SH-SY5Y (cell line): ENCODE measurements at regions not wholly inside any gene's neighbourhood (a gene's known extent, or its start where the extent isn't known, plus 50 kb on each side); places are given as distances from the start of the nearest gene placed in this dataset.

Experiments
- GATA2 ChIP-seq: IDR thresholded peaks from 2 replicates; pipeline ENCODE4 v1.6.1; 2011; ENCODE audit warnings: mild to moderate bottlenecking, low read depth, low read length
- GATA3 ChIP-seq: IDR thresholded peaks from 2 replicates; pipeline ENCODE4 v1.6.1; 2011; ENCODE audit warnings: low read depth, mild to moderate bottlenecking, low read length, moderate library complexity

DNA sequence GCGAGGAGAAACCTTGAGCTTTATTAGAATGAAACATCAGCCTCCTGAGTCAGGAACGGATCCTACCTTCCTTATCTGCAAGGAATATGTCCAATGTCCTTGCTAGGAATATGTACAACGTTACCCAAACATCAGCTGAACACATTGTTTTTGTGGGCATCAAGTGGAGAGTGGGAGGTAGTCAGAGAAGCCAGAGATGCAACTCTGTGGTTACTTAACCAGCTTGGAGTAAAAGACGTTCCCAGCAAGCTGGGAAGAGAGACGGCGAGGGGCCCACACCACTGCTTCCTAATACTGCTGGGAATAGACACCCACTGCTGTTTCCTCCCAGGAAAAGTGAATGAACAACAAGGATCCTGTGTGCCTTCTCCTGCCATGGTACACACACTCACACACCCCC is 64.3 kb downstream of the PABIR2 start:
- TF ChIP-seq GATA2 (no peak), GATA3 (no peak)

DNA sequence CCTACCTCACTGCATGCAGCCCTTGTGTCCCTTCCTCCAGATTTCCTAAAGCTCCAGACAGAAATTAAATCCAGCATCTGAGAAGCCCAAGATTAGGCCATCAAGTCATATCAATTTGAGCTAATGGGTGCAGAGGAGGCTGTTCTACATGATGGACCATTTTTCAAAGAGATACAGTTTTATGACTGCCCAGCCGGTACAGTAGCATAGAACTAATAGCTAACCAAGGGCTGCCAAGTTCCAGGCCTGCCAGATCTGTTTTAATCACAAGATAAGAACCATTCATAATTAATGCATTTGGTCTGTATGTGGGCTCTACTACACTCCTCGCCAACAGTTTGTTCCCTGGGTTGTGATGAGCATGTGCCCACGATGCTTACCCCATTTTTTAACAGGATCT is 64.9 kb downstream of the PABIR2 start:
- TF ChIP-seq GATA3 (peak; percentile 73), GATA2 (peak; percentile 83)

DNA sequence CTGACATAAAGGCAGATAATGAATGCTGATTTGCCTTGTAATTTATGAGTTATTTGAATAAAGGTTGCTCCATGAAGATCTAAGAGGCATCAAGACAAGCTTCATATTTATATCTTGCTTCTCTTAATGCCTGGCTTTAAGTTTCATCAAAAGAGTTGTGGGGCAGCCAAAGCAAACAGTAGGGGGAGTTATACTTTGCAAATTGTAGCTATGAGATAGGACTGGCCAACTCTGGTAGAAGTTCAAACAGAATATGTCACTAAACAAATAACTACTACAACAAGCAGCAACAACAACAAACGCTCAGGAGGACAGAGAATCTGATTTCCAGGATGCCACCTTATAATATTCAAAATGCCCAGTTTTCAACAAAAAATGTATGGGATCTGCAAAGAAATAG is 69.1 kb upstream of the PLAC1 start:
- TF ChIP-seq GATA3 (no peak), GATA2 (no peak)

DNA sequence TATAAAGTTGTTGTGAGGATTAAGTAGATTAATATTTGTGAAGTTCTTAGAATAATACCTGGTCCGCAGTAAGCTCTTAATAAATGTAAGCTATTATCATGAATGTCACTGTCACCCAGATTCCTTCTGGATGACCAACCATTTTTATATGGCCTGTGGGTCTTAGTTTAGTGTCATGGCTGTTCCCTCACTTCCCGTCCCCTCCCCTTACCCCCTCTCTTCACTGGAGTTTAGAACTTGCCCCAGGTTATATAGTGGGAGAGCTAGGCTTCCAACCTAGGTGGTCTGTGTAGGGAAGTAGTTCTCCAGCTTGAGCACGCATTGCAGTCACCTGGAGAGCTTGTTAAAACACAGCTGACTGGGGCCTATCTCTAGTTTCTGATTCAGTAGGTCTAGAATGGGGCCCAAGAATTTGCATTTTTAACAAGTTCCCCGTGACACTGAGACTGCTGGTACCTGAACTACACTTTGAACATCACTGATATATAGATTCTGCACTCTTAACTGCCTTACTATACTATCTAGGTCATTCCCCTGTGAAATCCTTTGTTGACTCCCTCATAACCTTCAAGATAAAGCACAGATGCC is 66.9 kb upstream of the PLAC1 start:
- TF ChIP-seq GATA3 (no peak), GATA2 (no peak)

DNA sequence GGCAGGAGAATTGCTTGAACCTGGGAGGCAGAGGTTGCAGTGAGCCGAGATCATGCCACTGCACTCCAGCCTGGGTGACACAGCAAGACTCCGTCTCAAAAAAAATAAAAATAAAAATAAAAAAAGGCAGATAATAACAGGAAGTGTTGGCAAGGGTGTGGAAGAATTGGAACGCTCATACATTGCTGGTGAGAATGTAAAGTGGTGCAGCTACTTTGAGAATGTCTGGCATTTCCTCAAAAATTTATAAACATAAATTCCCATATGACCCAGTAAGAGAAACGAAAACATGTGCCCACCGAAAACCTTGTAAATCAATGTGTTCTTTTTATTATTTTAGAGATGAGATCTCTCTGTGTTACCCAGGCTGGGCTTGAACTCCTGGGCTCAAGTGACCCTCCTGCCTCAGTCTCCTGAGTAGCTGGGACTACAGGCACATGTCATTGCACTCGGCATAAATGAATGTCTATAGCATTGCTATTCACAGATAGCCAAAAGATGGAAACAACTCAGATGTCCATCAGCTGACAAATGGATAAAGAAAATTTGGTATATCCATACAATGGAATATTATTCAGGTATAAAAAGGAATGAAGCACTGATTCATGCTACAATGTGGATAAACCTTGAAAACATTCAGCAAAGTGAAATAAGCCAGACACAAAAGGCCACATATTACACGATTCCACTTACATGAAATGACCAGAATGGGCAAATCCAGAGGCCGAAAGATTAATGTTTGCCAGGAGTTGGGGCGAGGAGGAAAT is 63.7 kb upstream of the PLAC1 start:
- TF ChIP-seq GATA2 (no peak), GATA3 (no peak)

- no peak for TF ChIP-seq GATA3
- TF ChIP-seq GATA2, result no peak
Measured at GRCh38 chrX:134718966-134719317, 60.7 kb upstream of the PLAC1 start.

DNA sequence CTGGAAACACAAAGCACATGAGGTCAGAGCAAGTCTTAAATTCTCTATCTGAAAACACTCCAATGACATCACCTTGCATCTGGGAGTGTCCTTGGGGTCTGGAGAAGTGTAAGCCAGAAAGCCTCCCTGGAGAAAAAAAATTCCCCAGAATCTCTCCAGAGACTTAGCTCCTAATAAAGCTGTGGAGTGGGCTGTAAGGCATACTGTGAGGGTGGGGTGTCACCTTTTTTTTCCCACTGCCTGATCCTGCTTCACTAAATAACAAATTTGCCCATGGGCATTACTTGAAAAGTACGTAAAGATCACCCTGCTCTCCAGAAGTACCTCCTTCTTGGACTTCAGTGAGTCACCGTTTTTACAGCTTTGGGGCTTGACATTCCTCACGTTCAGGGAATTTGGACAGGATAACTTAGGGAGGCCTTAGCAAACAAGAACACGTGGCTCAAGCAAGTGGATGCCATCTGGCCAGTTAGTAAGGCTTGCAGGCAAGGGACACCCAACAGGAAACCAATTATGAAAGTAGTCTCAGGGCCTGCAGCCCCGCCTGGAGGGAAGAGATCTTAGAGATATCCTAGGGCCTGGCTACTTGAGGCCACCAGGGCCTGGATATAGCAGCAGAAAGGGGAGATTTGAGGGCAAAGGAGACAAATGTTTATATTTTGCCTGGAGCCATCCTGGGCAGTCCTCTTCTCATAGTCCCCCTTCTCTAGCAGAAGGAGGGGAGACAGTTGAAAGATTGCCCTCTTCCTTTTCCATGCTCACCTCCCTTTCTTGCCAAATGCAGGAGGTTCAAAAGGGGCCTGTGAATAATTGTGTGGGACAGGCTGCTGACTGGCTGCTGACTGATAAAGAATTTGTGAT is 60.1 kb upstream of the PLAC1 start:
- TF ChIP-seq GATA3, result no peak
- TF ChIP-seq GATA2, result 0 out of 2 replicates have a peak, but pooled peaks have one; percentile 13

DNA sequence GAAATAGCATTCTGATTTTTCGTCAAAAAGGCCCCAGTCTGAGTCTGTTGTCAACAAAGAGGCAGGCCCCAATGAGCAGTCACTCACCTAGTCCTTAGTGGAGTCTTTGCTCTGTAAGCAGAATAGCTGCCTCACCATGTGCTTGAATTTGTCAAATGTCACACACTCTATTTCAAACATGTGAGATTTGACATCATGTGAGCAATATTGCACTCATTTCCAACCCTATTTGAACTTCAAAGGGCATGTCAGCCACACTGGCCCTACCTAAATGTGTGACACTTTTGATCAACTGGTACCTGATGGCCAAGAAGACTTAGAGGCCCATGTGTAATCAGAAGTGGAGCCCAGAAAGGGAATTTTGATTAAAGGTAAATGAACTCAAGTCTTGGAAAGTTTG is 59.4 kb upstream of the PLAC1 start:
- no peak for TF ChIP-seq GATA2
- no peak for TF ChIP-seq GATA3

DNA sequence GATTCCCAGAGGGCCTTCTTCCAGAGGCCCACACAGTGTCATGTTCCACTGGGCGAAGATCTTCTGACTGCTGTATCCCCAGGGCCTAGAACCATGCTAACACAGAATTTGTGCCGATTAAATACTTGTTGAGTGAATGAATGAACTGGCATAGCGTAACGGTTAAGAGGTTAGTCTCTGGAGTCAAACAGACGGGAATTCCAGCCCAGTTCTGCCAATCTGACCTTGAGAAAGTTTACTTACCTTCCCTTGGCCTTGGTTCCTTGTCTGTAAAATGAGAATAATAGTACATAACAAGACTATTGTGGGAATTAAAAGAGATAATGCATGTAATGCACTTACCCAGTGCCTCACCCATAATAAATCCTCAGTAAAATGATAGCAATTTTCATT is 58.3 kb upstream of the PLAC1 start:
- TF ChIP-seq GATA2 (no peak), GATA3 (no peak)

DNA sequence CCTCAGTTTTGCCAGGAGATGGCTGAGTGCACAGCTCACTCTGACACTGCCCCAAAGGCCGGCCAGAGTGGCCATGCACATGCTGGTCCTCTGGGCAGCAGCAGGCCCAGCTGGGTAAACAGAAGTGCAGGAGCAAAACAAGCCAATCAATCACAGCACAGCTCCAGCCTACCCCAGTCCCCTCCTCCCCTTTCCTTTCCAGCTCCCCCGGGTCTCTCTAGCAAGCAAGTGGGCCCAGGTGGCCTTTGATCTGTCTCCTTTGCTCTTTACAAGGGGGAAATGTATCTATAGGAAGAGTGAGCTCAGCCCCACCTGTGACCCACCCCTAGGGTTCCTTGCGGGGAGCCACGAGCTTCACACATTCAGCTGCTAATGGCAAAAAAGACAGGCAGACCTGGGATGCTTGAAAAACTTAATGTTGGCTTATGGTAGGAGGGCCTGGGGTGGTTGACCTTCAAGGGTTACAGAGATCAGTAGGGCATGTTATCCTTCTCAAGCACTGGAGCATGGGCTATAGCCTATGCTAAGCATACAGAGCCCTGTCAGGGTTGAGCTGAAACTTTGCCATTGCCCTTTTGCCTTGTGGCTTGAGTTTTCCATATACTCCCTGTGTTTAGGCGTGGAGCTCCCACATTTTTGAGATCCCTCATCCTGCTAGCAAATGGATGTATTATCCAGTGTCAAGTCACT is 57.8 kb upstream of the PLAC1 start:
- no peak for TF ChIP-seq GATA3
- no peak for TF ChIP-seq GATA2

DNA sequence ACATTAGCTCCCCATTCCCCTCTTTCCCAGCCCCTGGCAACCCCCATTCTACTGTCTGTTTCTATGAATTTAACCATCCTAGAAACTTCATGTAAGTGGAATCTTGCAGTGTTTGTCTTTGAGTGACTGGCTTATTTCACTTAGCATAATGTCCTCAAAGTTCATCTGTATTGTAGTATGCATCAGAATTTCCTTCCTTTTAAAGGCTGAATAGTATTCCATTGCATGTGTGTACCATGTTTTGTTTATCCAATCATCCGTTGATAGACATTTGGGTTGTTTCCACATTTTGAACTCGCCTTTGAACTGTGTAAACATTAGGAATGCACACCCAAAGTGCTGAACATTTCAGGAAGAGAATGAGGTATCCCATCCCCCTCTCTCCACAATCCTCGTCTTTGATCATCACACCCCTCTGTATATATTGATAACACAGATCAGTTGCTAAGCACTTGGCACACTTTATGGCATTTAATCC is 56.4 kb upstream of the PLAC1 start:
- TF ChIP-seq GATA2, result no peak

DNA sequence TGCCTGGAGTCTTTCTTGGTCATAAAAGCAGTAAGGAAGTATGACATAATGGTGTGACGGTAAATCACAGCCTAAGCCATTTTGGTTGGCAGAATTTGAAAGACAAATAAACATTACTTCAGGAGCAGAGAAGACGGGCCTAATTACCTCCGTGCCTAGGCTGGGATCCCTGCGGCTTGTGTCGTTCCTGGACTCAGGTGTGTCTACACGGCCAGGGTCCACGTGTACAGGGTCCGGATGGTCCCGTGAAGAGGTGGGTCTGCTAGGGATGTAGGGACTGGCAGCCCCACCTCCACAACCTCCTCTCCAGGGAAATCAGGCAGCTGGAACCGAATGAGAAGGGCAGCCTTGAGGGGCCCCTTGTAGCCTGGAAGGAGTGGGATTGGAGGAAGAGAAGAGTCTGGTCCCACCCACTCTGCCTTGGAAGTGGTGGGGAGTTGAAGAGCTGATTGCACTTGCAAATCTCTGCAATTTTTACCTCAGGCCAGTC is 55.4 kb upstream of the PLAC1 start:
- TF ChIP-seq GATA3 (no peak), GATA2 (no peak)

DNA sequence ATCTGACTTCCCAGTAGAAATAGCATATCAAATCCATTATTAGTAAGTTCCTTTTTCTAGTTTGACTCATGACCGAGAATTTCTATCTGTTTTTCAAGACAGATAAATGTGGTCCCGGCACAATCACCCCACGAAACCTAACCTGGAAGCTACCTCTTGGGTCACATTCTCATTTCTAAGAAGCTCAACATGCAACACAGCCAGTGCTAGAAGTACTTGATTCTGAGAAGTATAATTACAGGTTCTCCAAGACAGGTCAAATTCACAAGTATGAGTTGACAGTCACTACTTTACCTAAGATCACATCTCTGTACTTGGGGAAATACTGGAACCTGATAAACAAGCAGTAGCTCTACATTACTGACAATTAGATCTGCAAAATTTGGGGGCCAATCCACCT is 54.0 kb upstream of the PLAC1 start:
- TF ChIP-seq GATA2 (no peak), GATA3 (no peak)
